Fibroblast of pulmonary artery (primary cell): ENCODE measurements at regions not wholly inside any gene's neighbourhood (a gene's known extent, or its start where the extent isn't known, plus 50 kb on each side); places are given as distances from the start of the nearest gene placed in this dataset.
"Not testable (repeated sequence)": the region's sequence is repeated elsewhere in the genome, so short reads cannot be mapped to it uniquely, and the experiment has no call there.

ENCODE experiments used
- DNase-seq: peaks from one replicate; pipeline ENCODE4 v3.0.0-alpha.2; 2010; ENCODE audit warnings: low read depth
- H3K4me3 ChIP-seq: replicated peaks from 2 replicates; pipeline ENCODE4 v1.5.1; 2011; ENCODE audit warnings: low read depth, mild to moderate bottlenecking, control low read depth, low read length, moderate library complexity
- TF ChIP-seq, protein P1 (sequence below): IDR thresholded peaks from 2 replicates; pipeline ENCODE4 v1.5.1; 2011; ENCODE audit warnings: mild to moderate bottlenecking, control low read depth, low read length, inconsistent platforms; ENCODE audit errors: missing control alignments

DNA sequence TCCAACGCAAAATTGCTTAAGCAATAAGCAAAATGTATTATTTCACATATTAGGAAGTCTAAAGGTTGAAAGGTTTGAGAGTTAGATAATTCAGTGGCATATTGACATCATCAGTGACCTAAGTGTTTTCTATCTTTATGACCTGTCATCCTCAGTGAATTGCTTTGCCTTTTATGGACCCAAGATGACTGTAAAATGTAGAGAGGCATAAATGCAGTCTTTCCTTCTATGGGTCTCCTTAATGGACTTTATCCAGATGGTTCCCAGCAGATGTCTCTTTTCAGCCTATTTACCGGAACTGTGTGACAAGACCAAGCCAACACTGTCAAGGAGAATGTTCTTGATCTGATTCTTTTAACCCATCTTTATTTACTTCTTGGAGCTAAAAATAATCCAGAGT is 615.8 kb downstream of the TTLL7 start:
- not testable (repeated sequence) for H3K4me3 ChIP-seq, DNase-seq

DNA sequence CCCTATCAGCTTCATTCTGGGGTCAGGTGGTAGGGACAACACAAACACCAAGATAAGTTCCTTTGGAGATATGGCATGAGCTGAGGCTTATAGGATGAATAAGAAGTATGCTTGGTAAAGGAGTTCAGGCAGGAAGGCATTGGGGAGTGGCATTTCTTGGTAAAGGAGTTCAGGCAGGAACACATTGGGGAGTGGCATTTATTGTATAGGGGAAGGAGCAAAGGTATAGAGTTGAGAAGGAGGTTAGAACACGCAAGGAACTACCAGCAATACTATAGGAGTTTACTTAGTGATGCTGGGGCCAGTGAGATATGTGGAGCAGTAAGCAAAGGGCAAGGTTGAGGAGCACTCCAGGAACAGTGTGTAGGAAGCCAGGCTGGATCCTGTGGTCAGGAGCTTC is 625.9 kb downstream of the TTLL7 start:
- DNase-seq, H3K4me3 ChIP-seq: not testable (repeated sequence)

DNA sequence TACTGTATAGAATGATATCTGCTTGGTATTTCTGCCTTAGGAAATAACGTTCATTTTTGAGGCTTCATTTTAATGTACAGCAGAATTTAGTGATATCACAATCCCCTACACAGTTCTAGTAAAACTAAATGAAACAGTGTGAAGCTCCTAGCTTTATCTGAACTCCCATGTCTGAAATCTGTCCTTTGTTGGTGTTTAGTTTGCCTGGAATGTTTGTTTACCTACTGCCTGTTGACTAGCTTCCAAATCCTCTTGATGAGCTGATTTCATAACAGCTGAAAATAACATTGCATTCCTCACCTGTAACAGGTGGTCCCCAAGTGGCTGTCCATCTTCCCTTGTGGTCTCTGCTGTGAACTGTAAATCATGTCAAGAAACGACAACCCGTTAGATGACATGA is 629.1 kb downstream of the TTLL7 start:
- not testable (repeated sequence) for H3K4me3 ChIP-seq

GRCh38 chr1:83365320-83365719 is 633.6 kb downstream of the TTLL7 start:
- DNase-seq, H3K4me3 ChIP-seq: not testable (repeated sequence)

More for the DNA sequence above, 629.1 kb downstream of the TTLL7 start:
- not testable (repeated sequence) for DNase-seq

GRCh38 chr1:83345375-83345774 is 653.6 kb downstream of the TTLL7 start:
- DNase-seq = peak; percentile 1
- not testable (repeated sequence) for H3K4me3 ChIP-seq

- not testable (repeated sequence) for DNase-seq, H3K4me3 ChIP-seq
These were observed 655.2 kb downstream of the TTLL7 start for GRCh38 chr1:83343767-83344166.

DNA sequence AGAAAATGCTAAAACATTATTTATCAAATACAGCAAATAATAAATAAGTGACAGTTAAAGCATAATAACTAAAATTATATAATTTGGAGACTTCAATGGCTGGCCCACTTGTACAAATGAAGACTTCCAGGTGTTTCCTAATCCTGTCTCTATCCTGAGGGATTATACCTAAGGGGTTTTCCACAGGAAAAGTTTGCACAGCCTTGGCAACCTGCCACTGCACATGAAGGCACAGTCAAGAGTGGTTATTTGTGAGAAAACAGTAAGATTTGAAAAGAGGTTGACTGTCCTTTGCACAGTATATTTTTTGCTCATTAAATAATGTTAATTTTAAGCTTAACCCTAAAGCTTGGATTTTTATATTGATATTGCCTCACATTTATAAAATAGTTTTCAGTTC is 655.9 kb downstream of the TTLL7 start:
- DNase-seq, H3K4me3 ChIP-seq: not testable (repeated sequence)

DNA sequence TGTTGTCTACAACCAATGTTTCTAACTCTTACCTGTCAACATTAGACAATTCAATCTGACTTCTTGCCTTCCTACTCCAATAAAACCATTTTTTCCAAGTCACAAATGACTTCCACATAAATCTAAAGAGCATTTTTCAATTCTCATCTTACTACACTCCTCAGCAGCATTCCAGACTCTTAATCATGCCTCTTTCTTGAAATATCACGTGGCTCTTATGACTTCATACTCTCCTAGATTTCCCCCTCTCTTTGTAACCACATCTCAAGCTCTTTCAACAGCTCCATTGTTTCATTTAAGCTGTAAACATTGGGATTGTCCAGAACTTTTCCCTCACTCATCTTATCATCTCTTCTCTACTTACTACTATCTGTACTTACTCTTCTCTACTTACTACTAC is 666.6 kb downstream of the TTLL7 start:
- DNase-seq = not testable (repeated sequence)

GRCh38 chr1:83318366-83318765 is 680.6 kb downstream of the TTLL7 start:
- TF ChIP-seq, protein P1, sequence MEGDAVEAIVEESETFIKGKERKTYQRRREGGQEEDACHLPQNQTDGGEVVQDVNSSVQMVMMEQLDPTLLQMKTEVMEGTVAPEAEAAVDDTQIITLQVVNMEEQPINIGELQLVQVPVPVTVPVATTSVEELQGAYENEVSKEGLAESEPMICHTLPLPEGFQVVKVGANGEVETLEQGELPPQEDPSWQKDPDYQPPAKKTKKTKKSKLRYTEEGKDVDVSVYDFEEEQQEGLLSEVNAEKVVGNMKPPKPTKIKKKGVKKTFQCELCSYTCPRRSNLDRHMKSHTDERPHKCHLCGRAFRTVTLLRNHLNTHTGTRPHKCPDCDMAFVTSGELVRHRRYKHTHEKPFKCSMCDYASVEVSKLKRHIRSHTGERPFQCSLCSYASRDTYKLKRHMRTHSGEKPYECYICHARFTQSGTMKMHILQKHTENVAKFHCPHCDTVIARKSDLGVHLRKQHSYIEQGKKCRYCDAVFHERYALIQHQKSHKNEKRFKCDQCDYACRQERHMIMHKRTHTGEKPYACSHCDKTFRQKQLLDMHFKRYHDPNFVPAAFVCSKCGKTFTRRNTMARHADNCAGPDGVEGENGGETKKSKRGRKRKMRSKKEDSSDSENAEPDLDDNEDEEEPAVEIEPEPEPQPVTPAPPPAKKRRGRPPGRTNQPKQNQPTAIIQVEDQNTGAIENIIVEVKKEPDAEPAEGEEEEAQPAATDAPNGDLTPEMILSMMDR = no peak
- DNase-seq = no peak
- H3K4me3 ChIP-seq = no peak overlapping the region

More for the DNA sequence above, 666.6 kb downstream of the TTLL7 start:
- not testable (repeated sequence) for H3K4me3 ChIP-seq

GRCh38 chr1:83315446-83315845 is 683.5 kb downstream of the TTLL7 start:
- not testable (repeated sequence) for H3K4me3 ChIP-seq, DNase-seq

DNA sequence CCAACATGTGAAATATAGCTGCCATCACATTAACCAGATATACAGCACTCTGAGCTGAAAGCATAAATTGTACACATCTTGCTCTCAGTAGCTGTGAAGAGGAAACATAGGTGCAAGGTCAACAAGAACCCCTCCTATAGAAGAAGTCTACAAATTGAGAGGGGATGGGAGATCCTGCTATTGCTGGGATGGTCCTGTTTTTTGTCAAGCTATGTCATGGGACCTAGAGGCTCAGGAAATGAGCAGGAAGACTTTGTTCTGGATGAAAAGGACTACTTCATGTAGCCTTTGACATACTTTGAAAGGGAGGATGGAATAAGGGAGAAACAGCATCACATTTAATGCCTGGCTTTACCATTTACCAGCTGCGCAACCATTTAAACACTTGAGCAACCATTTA is 688.8 kb downstream of the TTLL7 start:
- H3K4me3 ChIP-seq, DNase-seq: not testable (repeated sequence)

GRCh38 chr1:83309035-83309434 is 689.9 kb downstream of the TTLL7 start:
- DNase-seq = not testable (repeated sequence)

GRCh38 chr1:83306811-83307210 is 692.1 kb downstream of the TTLL7 start:
- DNase-seq, H3K4me3 ChIP-seq: not testable (repeated sequence)

More at GRCh38 chr1:83309035-83309434, 689.9 kb downstream of the TTLL7 start:
- H3K4me3 ChIP-seq = not testable (repeated sequence)

- not testable (repeated sequence) for DNase-seq, H3K4me3 ChIP-seq
These were observed 703.3 kb downstream of the TTLL7 start for GRCh38 chr1:83295594-83295993.

GRCh38 chr1:83287391-83287790 is 711.5 kb downstream of the TTLL7 start:
- not testable (repeated sequence) for DNase-seq, H3K4me3 ChIP-seq

DNA sequence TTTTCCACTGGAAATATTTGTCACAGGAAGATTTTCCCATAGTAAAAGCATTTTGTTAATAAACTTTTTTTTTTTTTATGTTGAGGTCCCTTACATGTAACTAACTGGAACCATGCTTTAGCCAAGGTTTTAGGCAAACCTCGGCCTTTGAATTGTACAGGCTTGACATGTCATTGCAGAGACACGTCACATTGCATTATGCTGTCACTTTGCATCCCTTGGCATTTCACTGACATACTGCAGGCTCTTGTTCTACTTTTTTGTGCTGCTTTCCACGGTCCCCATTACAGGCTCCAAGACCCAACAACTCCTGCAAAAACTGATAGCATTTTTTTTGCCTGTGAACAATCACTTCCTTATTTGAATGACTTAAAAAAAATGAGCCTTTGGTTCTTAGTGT is 724.3 kb downstream of the TTLL7 start:
- not testable (repeated sequence) for DNase-seq, H3K4me3 ChIP-seq

DNA sequence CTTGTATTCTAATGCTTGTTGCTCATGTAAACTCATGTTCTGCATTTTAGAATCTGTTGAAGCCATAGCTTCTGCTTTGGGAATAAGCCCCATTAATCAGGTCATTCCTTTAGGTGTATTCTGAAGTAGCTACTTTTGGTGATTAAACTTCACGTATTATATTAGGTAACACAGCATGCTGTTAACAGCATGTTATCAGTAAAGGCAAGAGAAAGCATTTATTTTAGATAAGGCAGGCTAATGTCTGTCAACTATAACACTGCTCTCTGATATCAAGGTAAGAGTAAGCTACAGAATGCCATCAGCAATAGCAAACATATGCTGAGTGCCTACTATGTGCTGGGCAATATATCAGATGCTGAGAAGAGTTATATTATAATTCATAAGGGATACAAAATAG is 726.4 kb downstream of the TTLL7 start:
- not testable (repeated sequence) for H3K4me3 ChIP-seq, DNase-seq

DNA sequence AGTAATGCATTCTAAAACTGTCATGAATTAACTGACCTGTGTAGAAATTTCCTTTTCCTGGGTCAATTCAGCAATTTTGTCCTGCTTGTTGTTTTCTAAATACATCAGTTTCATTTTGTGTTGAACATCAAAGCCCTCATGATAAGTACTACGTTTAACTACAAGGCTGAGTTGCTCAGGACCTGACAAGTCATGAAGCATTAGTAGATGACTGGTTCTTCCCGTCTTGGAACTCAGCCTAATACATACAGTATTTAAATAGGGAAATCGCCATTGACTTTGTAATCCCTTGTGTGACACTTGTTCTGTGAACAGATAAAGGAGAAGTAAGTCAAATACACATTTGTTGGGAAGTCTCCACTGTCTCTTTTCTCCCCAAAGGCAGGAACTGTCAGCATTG is 727.1 kb downstream of the TTLL7 start:
- not testable (repeated sequence) for DNase-seq, H3K4me3 ChIP-seq

GRCh38 chr1:83270801-83271200 is 728.1 kb downstream of the TTLL7 start:
- not testable (repeated sequence) for H3K4me3 ChIP-seq, DNase-seq

GRCh38 chr1:83263808-83264207 is 735.1 kb downstream of the TTLL7 start:
- not testable (repeated sequence) for H3K4me3 ChIP-seq, DNase-seq
